ENCODE measurements at regions not wholly inside any gene's neighbourhood (a gene's known extent, or its start where the extent isn't known, plus 50 kb on each side); places are given as distances from the start of the nearest gene placed in this dataset.

DNA sequence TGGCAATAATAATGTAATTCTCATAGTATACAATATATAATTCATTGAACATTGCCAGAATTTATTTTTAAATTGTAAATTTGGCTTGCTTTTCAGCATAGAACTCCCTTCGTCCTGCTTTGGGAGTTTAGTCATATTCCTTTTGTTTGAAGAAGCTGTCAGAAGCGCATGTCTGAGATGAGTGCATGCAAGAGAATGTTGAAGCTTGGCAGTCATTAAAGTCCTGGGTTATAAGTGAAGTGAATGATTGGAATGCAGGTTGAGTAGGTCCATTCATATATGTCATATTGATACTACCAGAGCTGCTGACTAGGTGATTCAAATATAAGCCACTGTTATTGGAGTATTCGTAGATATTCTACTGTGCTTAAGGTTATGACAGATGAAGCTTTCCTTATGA is 243.6 kb upstream of the MDFIC2 start:
- no peak for TF ChIP-seq POLR2A (IDR thresholded peaks at IDR 0.05)
- TF ChIP-seq, protein P1, sequence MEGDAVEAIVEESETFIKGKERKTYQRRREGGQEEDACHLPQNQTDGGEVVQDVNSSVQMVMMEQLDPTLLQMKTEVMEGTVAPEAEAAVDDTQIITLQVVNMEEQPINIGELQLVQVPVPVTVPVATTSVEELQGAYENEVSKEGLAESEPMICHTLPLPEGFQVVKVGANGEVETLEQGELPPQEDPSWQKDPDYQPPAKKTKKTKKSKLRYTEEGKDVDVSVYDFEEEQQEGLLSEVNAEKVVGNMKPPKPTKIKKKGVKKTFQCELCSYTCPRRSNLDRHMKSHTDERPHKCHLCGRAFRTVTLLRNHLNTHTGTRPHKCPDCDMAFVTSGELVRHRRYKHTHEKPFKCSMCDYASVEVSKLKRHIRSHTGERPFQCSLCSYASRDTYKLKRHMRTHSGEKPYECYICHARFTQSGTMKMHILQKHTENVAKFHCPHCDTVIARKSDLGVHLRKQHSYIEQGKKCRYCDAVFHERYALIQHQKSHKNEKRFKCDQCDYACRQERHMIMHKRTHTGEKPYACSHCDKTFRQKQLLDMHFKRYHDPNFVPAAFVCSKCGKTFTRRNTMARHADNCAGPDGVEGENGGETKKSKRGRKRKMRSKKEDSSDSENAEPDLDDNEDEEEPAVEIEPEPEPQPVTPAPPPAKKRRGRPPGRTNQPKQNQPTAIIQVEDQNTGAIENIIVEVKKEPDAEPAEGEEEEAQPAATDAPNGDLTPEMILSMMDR (IDR thresholded peaks at IDR 0.05): no peak
- TF ChIP-seq POLR2AphosphoS5 (IDR thresholded peaks at IDR 0.05): no peak
